Stimulated activated CD8-positive, alpha-beta memory T cell treated with anti-CD3 and anti-CD28 coated beads, Interleukin-12 subunit alpha, Interleukin-12 subunit beta, amount 100 ng/mL, for 1 hour (primary cell): ENCODE measurements at regions not wholly inside any gene's neighbourhood (a gene's known extent, or its start where the extent isn't known, plus 50 kb on each side); places are given as distances from the start of the nearest gene placed in this dataset.

ENCODE experiments used
- DNase-seq: peaks from one replicate; pipeline ENCODE4 v3.0.0-alpha.2; 2020; ENCODE audit warnings: low read depth

- DNase-seq, result no peak
These were observed 482.1 kb upstream of the HS3ST1 start for GRCh38 chr4:11910812-11911211.

GRCh38 chr4:11908712-11909111 is 480.0 kb upstream of the HS3ST1 start:
- DNase-seq, result no peak

GRCh38 chr4:11908205-11908604 is 479.5 kb upstream of the HS3ST1 start:
- DNase-seq, result no peak

GRCh38 chr4:11904846-11905739 is 476.4 kb upstream of the HS3ST1 start:
- no peak for DNase-seq

GRCh38 chr4:11904117-11904535 is 475.4 kb upstream of the HS3ST1 start:
- DNase-seq, result no peak

- DNase-seq, result no peak
These were observed 472.4 kb upstream of the HS3ST1 start for GRCh38 chr4:11901089-11901488.

GRCh38 chr4:11900359-11900758 is 471.7 kb upstream of the HS3ST1 start:
- no peak for DNase-seq

- no peak for DNase-seq
These were observed 470.1 kb upstream of the HS3ST1 start for GRCh38 chr4:11898796-11899195.

- DNase-seq, result no peak
These were observed 467.1 kb upstream of the HS3ST1 start for GRCh38 chr4:11895766-11896165.

GRCh38 chr4:11894977-11895376 is 466.3 kb upstream of the HS3ST1 start:
- no peak for DNase-seq

GRCh38 chr4:11894221-11894620 is 465.5 kb upstream of the HS3ST1 start:
- DNase-seq, result no peak

GRCh38 chr4:11889099-11889498 is 460.4 kb upstream of the HS3ST1 start:
- no peak for DNase-seq

- no peak for DNase-seq
These were observed 453.3 kb upstream of the HS3ST1 start for GRCh38 chr4:11881947-11882346.

- DNase-seq, result no peak
These were observed 452.7 kb upstream of the HS3ST1 start for GRCh38 chr4:11881364-11881763.

GRCh38 chr4:11878241-11878640 is 449.5 kb upstream of the HS3ST1 start:
- no peak for DNase-seq

- DNase-seq, result no peak
These were observed 447.4 kb upstream of the HS3ST1 start for GRCh38 chr4:11876104-11876503.

GRCh38 chr4:11869191-11869870 is 440.6 kb upstream of the HS3ST1 start:
- no peak for DNase-seq

GRCh38 chr4:11866391-11866790 is 437.7 kb upstream of the HS3ST1 start:
- no peak for DNase-seq

- no peak for DNase-seq
These were observed 432.3 kb upstream of the HS3ST1 start for GRCh38 chr4:11860996-11861395.

GRCh38 chr4:11857881-11858280 is 429.2 kb upstream of the HS3ST1 start:
- DNase-seq, result no peak

- DNase-seq, result no peak
These were observed 418.5 kb upstream of the HS3ST1 start for GRCh38 chr4:11847167-11847566.

GRCh38 chr4:11843927-11844326 is 415.2 kb upstream of the HS3ST1 start:
- no peak for DNase-seq

GRCh38 chr4:11843340-11843739 is 414.6 kb upstream of the HS3ST1 start:
- no peak for DNase-seq
